Jurkat, Clone E6-1 (cell line): ENCODE measurements at regions not wholly inside any gene's neighbourhood (a gene's known extent, or its start where the extent isn't known, plus 50 kb on each side); places are given as distances from the start of the nearest gene placed in this dataset.

Source experiments
- DNase-seq: peaks from one replicate; pipeline ENCODE4 v3.0.0-alpha.2; 2011; ENCODE audit warnings: low read depth, low spot score
- H3K4me3 ChIP-seq: 2 replicates; pipeline ENCODE4 v1.5.1; 2011; ENCODE audit warnings: mild to moderate bottlenecking, low read length, control low read depth, moderate library complexity

- DNase-seq, result no peak
- no peak overlapping the region for H3K4me3 ChIP-seq
Measured at GRCh38 chr12:30514666-30515065, 181.0 kb downstream of the IPO8 start.

DNA sequence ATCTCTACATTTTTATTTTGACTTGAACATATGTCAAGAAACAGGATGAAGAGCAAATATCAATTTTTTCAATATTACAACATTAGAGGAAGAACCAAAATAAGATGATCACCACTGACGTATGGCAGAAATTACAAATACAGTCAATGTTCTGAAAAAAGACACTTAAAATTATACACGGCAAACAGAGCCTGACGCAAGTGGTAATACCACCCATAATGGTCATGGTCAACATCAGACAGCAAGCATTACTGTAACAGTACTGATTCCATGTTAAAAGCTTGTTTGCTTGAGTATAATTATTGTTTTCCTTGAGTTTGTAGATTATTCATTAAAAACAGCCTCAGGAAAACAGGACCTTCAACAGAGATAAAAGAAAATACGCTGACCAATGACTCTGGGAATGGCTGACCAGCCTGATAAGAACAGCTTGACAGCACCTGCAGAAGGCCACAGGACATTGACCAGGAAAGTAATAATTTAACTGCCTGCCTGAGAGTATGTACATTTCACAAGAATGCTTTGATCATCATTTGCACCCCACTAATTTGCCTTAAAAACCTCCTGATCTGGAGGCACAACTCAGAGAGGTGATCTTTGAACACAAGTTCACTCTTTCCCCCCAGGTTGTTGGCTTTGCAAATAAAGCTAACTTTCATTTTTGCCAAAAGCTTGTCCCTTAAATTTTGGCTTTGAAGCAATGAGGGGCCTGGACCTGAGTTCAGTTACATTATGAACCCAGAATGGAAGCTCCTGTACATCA lies 187.3 kb downstream of the IPO8 start:
- no peak overlapping the region for H3K4me3 ChIP-seq
- DNase-seq, result no peak

- DNase-seq, result no peak
- no peak overlapping the region for H3K4me3 ChIP-seq
Measured at GRCh38 chr12:30507576-30507975, 188.1 kb downstream of the IPO8 start.

DNA sequence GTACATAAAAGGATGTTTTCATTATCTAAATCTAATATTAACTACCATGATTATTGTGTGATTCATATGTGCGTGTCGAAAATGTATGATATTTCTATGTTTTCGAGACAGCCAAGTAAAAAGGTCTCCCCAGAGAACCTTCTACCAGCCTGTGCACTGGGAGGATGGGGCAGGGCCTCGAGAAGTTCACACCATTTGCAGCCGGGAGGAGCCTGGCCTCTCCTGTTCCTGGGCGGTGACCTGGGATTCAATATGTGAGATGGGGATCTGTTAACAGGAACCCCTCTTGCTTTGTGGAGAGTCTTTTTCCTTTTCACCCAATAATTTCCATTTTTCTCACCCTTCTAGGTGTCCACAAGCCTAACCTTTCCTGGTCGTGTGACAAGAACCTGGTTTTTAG lies 189.3 kb downstream of the IPO8 start:
- no peak for DNase-seq
- H3K4me3 ChIP-seq, result no peak overlapping the region

DNA sequence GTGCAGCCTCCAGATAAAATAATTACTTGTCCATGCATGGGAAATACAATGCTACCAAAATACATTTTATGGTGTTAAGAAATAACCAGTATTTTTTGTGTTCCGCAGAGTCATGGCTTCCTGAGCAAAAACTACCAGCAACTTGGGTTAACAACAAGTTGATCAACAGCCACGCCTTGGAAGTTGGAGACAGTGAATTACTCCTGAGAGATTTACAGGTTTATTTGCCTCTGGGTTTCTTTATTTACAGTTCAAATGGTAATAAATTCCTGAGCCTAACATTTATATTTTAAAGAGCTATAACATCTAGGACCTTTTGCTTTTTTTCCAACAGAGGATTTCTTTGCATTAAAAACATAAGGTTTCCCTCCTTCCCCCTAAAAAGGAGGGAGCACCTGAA lies 194.0 kb downstream of the IPO8 start:
- no peak for DNase-seq
- H3K4me3 ChIP-seq, result no peak overlapping the region

- H3K4me3 ChIP-seq, result no peak overlapping the region
- no peak for DNase-seq
Measured at GRCh38 chr12:30500532-30500931, 195.1 kb downstream of the IPO8 start.

DNA sequence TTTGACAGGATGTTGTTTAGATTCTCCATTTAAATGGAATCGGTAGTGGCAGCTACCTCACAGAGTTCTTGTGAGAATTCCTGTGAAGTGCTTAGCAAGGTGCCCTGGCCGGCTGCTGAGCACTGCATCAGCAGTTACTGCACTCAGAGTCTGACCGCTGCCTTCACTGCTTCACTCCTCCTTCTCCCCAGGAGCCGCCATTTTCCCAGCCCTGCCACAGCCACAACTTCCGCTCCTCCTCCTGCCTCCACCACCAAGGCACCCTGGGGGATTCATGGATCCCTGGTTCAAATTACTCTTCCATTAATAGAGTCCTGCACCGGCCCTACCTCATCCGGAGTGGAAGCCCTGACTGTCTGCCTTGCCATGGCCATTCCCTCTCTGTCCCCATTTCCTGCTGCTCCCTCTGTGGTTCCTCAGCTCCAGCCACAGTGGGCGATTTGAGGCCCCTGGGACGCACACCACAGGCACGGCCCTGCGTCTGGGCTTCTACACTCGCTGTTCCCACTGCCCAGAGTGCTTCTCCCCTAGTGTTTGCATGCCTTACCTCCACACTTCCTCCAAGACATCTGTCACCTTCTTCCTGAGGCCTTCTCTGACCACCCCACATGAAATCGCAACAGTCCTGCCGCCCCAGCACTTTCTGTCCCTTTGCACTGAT lies 210.3 kb downstream of the IPO8 start:
- H3K4me3 ChIP-seq, result no peak overlapping the region
- no peak for DNase-seq

DNA sequence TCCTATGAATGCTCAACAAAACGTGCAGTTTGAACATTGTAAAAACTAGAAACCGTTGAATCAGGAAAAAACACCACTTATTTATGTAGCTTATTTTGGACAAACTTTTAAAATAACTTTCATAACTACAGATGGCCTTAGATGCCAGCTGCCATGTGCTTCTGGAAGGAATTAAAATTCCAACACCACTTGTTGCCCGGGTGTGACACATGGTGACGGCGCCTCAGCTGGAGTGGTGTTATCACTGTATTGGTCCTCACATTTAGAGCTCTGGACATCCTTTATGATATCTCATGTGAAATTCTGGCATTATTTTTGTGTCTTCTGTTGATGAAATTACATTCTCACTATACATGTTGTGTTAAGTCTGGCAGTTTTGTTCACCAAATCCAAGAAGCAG lies 211.0 kb downstream of the IPO8 start:
- H3K4me3 ChIP-seq, result no peak overlapping the region
- DNase-seq, result no peak

- H3K4me3 ChIP-seq, result no peak overlapping the region
- DNase-seq, result no peak
Measured at GRCh38 chr12:30482650-30483049, 213.0 kb downstream of the IPO8 start.

DNA sequence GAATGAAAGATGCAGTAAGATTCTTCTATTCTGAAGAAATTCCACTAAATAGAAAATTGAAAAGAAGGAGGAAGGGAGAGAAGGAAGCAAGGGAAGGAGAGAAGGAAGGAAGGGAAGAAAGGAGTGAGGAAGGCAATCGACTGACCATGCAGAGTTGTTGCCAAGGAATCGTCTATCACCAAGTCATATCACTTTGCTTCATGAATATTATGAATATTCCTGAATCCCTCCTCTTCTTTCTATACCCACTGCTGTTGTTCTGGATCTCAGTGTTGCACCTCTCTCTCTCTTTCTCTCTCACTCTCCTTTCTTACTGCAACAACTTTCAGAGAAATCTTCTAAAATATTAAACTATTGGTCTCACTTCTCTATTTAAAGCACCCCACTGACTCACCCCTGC lies 222.4 kb downstream of the IPO8 start:
- H3K4me3 ChIP-seq, result no peak overlapping the region
- DNase-seq, result no peak

- no peak for DNase-seq
- no peak overlapping the region for H3K4me3 ChIP-seq
Measured at GRCh38 chr12:30466093-30466585, 229.5 kb downstream of the IPO8 start.

DNA sequence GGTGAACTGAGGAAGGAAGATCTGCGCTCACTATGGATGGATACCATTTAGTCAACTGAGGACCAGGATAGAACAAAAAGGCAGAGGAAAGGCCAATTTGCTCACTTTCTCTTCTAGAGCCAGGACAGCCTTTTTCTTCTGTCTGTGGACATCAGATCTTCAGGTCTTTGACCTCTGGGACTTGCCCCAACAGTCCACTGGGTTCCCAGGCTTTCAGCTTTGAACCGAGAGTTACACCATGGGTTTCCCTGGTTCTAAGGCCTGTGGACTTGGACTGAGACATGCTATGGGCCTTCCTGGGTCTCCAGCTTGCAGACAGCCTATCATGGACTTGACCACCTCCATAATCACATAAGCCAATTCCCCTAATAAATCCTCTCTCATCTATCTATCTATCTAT lies 232.0 kb downstream of the IPO8 start:
- no peak overlapping the region for H3K4me3 ChIP-seq
- no peak for DNase-seq

GRCh38 chr12:30462249-30462648 lies 233.4 kb downstream of the IPO8 start:
- no peak for DNase-seq
- H3K4me3 ChIP-seq, result no peak overlapping the region

DNA sequence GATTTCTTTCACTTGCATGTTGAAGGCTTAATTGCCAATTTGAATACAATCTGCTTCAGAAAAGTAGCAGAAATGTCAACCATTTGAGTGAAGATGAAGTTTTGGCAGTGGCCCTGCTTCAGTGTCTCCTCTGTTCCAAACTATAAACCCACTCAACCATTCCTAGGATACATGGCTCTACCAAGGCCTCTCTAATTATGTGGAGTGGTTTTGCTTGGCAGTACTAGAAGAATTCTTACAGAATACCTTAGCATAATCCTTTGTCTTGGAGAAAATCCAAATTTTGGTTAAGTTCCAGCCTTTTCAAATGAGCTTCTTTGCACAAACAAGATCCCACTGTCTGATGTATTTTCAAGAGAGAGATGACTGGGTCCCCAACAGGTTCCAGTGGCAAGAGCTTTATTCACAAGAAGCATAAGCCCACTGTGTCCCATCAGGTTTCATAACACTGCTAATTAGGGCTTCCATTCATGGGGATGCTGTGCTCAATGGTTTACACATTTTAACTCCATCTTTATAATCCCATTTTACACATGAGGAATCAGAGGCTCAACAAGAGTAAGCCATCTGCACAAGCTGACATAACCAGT lies 234.5 kb downstream of the IPO8 start:
- no peak overlapping the region for H3K4me3 ChIP-seq
- no peak for DNase-seq

DNA sequence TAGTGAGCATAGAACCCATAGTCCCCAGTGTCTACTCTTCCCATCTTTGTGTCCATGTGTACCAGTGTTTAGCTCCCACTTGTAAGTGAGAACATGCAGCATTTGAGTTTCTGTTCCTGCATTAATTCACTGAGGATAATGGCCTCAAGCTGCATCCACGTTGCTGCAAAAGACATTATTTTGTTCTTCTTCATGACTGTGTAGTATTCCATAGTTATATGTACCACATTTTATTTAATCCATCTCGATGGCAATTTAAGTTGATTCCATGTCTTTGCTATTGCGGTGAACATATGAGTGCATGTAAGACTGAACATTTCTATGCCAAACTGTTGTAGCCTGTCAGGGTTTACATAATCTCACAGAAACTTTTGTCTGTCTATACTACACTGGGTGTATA lies 237.2 kb downstream of the IPO8 start:
- no peak for DNase-seq
- H3K4me3 ChIP-seq, result no peak overlapping the region

GRCh38 chr12:30457621-30458289 lies 237.9 kb downstream of the IPO8 start:
- no peak overlapping the region for H3K4me3 ChIP-seq
- peak; percentile 1 for DNase-seq

DNA sequence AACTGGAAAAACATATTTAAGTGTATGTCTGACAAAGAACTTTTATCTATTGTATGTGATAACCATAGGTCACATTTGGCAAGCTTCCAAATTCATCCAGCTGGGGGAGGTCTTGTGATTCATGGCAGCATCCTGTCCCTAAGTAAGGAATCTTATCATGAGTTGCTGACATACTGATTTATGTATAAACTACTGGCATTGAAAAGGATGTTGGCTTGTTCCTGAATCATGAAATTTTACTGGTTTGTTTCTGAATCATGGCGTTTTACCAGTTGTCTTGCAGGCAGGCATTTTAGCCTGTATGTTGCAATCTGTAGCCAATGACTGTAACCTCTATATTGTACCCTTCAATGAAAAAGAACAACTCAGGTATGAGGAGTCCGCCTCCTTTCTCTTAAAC lies 244.8 kb downstream of the IPO8 start:
- DNase-seq, result no peak
- H3K4me3 ChIP-seq, result no peak overlapping the region

DNA sequence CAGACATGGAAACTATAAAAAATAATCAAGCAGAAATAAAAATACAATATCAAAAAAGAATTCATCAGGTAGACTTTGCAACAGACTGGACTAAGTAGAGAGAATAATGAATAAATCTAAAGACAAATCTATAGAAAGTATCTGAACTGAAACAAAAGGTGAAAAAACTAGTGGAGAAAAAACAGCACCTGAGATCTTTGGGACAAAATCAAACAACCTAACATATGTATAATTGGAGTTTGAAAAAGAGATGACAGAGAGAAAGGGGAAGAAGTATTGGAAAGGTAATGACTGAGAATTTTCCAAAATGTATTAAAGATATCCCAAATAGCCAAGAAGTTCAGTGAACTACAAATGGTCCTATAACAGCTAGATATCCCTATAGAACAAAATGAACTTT lies 245.4 kb downstream of the IPO8 start:
- no peak for DNase-seq

GRCh38 chr12:30448038-30448437 lies 247.6 kb downstream of the IPO8 start:
- DNase-seq, result no peak
- H3K4me3 ChIP-seq, result no peak overlapping the region

More for the DNA sequence above, 245.4 kb downstream of the IPO8 start:
- H3K4me3 ChIP-seq, result no peak overlapping the region
